Breast epithelium (tissue), 3 donors: ENCODE measurements at regions not wholly inside any gene's neighbourhood (a gene's known extent, or its start where the extent isn't known, plus 50 kb on each side); places are given as distances from the start of the nearest gene placed in this dataset.

ENCODE experiments used
- POLR2AphosphoS5 ChIP-seq, 3 donors: sonication (generic); formaldehyde crosslinking; IDR thresholded peaks; one replicate each; pipeline ENCODE4 v1.6.1; 2017; ENCODE audit warnings: antibody characterized with exemption in 3 of 3
- TF ChIP-seq, protein P1 (sequence below), 3 donors: fragments of 450-650 bp; IDR thresholded peaks; one replicate each; pipeline ENCODE4 v1.5.1; 2016 to 2017; ENCODE audit warnings: antibody characterized with exemption in 3 of 3, mild to moderate bottlenecking in 3 of 3, moderate library complexity in 3 of 3

DNA sequence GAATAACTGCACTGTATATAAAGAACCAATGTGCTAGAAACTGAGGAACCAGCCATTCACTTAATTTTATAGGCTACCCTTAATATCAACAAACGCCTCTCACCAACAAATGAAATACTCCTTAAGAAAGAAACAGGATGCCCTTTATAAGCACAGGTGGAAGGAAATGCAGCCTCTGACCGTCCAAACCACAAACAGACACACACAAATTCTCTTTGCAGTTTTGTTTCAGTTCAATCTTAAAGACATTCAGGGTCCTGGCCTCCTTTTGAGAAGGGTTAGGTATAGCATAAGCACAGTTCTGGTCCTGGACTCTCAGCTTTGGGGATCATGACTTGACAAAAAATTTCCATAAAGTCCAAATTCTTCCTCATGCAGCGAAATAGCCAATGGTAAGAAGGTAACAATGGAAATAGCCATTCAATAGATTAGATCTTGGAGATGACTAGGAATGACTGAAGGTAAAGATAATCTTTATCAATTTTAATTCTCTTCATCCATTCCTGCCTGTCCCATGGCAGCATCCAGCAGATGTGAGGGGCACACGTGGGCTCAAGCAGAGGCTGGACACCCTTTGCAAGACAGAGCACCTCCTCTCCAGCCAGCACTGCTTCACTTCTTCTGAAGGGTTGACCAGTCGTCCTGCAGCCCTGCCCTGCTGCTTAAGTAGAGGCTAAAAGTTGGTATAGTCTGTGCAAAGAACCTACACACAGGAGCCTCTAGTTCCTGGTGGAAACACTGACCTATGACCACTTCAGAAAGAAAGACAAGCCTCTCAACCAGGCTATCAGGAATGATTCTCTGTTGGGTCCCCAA is 123.9 kb downstream of the CD83 start:
- TF ChIP-seq POLR2AphosphoS5 (IDR thresholded peaks at IDR 0.05): no peak
- TF ChIP-seq, protein P1, sequence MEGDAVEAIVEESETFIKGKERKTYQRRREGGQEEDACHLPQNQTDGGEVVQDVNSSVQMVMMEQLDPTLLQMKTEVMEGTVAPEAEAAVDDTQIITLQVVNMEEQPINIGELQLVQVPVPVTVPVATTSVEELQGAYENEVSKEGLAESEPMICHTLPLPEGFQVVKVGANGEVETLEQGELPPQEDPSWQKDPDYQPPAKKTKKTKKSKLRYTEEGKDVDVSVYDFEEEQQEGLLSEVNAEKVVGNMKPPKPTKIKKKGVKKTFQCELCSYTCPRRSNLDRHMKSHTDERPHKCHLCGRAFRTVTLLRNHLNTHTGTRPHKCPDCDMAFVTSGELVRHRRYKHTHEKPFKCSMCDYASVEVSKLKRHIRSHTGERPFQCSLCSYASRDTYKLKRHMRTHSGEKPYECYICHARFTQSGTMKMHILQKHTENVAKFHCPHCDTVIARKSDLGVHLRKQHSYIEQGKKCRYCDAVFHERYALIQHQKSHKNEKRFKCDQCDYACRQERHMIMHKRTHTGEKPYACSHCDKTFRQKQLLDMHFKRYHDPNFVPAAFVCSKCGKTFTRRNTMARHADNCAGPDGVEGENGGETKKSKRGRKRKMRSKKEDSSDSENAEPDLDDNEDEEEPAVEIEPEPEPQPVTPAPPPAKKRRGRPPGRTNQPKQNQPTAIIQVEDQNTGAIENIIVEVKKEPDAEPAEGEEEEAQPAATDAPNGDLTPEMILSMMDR (IDR thresholded peaks at IDR 0.05): no peak
